Endothelial cell of umbilical vein (primary cell): ENCODE measurements at regions not wholly inside any gene's neighbourhood (a gene's known extent, or its start where the extent isn't known, plus 50 kb on each side); places are given as distances from the start of the nearest gene placed in this dataset.

Source experiments
- BruUV-seq: library from RNA; stranded (reverse); fragments of 400-500 nt; replicated peaks from 2 replicates; lab custom pipeline; 2021; lab: Mats Ljungman, UMichigan
- CTCF ChIA-PET: fragments of 300-600, 350-600 bp; sonication (Branson Sonifier 250); formaldehyde crosslinking; loops from one replicate; lab custom pipeline; 2021; ENCODE audit warnings: antibody characterized with exemption, inconsistent platforms; lab: Charles Lee
- POLR2A ChIA-PET: fragments of 300-600, 350-600 bp; sonication (Branson Sonifier 250); formaldehyde crosslinking; loops from one replicate; lab custom pipeline; 2021; ENCODE audit warnings: antibody characterized with exemption, inconsistent platforms; lab: Charles Lee
- DNase-seq: peaks from one replicate; pipeline ENCODE4 v3.0.0-alpha.2; 2011; ENCODE audit warnings: low read depth, low spot score
- FAIRE-seq: peaks from 2 replicates; lab custom pipeline; 2011; peaks lifted over from hg19 to GRCh38; lab: Jason Lieb, UNC
- H2AFZ ChIP-seq: 2 replicates; pipeline ENCODE4 v1.6.0; 2012; ENCODE audit warnings: low read depth, low read length, control low read depth, inconsistent platforms
- H3K27ac ChIP-seq: 2 replicates; pipeline ENCODE4 v1.5.1; 2011; ENCODE audit warnings: low read depth, mild to moderate bottlenecking, control low read depth, low read length, moderate library complexity; ENCODE audit not compliant: insufficient read depth
- H3K27me3 ChIP-seq, 2 experiments: 2 replicates each; pipeline versions ENCODE4 v1.6.0 to v1.6.1; 2011; ENCODE audit warnings: low read length in 2 of 2, mixed read lengths in 1 of 2; ENCODE audit not compliant: control insufficient read depth in 2 of 2, insufficient read depth in 2 of 2
- H3K36me3 ChIP-seq, 2 experiments: 2 replicates in 1 of 2; 3 replicates in 1 of 2; pipeline ENCODE4 v1.5.1; 2011; ENCODE audit warnings: low read length in 2 of 2, mild to moderate bottlenecking in 1 of 2, moderate library complexity in 1 of 2; ENCODE audit not compliant: control insufficient read depth in 2 of 2, insufficient read depth in 2 of 2; ENCODE audit errors: extremely low read depth in 1 of 2
- H3K4me1 ChIP-seq: 3 replicates; pipeline ENCODE4 v1.5.1; 2011; ENCODE audit warnings: mild to moderate bottlenecking, low read length; ENCODE audit not compliant: control insufficient read depth, insufficient read depth; ENCODE audit errors: extremely low read depth
- H3K4me2 ChIP-seq: 2 replicates; pipeline ENCODE4 v1.6.1; 2011; ENCODE audit warnings: low read length, control low read depth, mixed read lengths; ENCODE audit not compliant: insufficient read depth
- H3K4me3 ChIP-seq, 3 experiments: fragments of 200-600 bp in 1 of 3; sonication (generic), shearing (Covaris generic) in 1 of 3; replicated peaks in 1 of 3; 2 replicates each; pipeline ENCODE4 v1.5.1; 2011 to 2016; ENCODE audit warnings: control low read depth in 3 of 3, low read length in 3 of 3, mild to moderate bottlenecking in 2 of 3, inconsistent platforms in 1 of 3, low read depth in 1 of 3, moderate library complexity in 1 of 3; ENCODE audit not compliant: insufficient read depth in 1 of 3
- H3K79me2 ChIP-seq: 2 replicates; pipeline ENCODE4 v1.6.0; 2012; ENCODE audit warnings: low read length, inconsistent platforms; ENCODE audit not compliant: control insufficient read depth, insufficient read depth
- H3K9ac ChIP-seq: replicated peaks from 2 replicates; pipeline ENCODE3; 2011; ENCODE audit warnings: low read length, control low read depth; ENCODE audit not compliant: insufficient read depth; ENCODE audit errors: extremely low read depth
- H3K9me1 ChIP-seq: replicated peaks from 3 replicates; pipeline ENCODE4 v1.6.0; 2011; ENCODE audit warnings: mild to moderate bottlenecking, low read length; ENCODE audit not compliant: control insufficient read depth, insufficient read depth; ENCODE audit errors: extremely low read depth
- H3K9me3 ChIP-seq: replicated peaks from 2 replicates; pipeline ENCODE4 v1.5.1; 2012; ENCODE audit warnings: low read length, inconsistent platforms; ENCODE audit not compliant: control insufficient read depth, insufficient read depth
- H4K20me1 ChIP-seq: replicated peaks from 2 replicates; pipeline ENCODE3; 2011; ENCODE audit warnings: mild to moderate bottlenecking, low read length; ENCODE audit not compliant: control insufficient read depth, insufficient read depth; ENCODE audit errors: extremely low read depth
- CTCF ChIP-seq, 2 donors: IDR thresholded peaks; 1 replicate in 1 of 2; 2 replicates in 1 of 2; pipeline ENCODE4 v1.5.1; 2011; ENCODE audit warnings: low read length in 2 of 2, mild to moderate bottlenecking in 2 of 2, moderate library complexity in 2 of 2, control low read depth in 1 of 2, inconsistent platforms in 1 of 2, low read depth in 1 of 2; ENCODE audit not compliant: insufficient read depth in 1 of 2; ENCODE audit errors: extremely low read depth in 1 of 2
- EZH2 ChIP-seq: IDR thresholded peaks from 2 replicates; pipeline ENCODE4 v1.6.1; 2012; ENCODE audit warnings: borderline replicate concordance, low read depth, mild to moderate bottlenecking, moderate library complexity, low read length, inconsistent platforms; ENCODE audit not compliant: severe bottlenecking
- FOS ChIP-seq: IDR thresholded peaks from 2 replicates; pipeline ENCODE4 v1.6.1; 2011; ENCODE audit warnings: mild to moderate bottlenecking, low read length, moderate library complexity, borderline replicate concordance; ENCODE audit not compliant: insufficient read depth
- GATA2 ChIP-seq: IDR thresholded peaks from 2 replicates; pipeline ENCODE4 v1.7.0; 2011; ENCODE audit warnings: low read depth, mild to moderate bottlenecking, moderate library complexity, mixed read lengths, low read length; ENCODE audit not compliant: insufficient read length, insufficient read depth
- MYC ChIP-seq: IDR thresholded peaks from one replicate; pipeline ENCODE4 v1.6.1; 2011; ENCODE audit warnings: mild to moderate bottlenecking, low read depth, low read length
- POLR2AphosphoS5 ChIP-seq: IDR thresholded peaks from 2 replicates; pipeline ENCODE4 v1.6.1; 2012; ENCODE audit warnings: low read depth, mild to moderate bottlenecking, control low read depth, low read length, moderate library complexity; ENCODE audit not compliant: insufficient read depth
- dilution Hi-C: fragments of 300-500 bp; cut with MboI; formaldehyde crosslinking; loops from one replicate; pipeline ENCODE4 v1.15.0; 2019; ENCODE audit warnings: low sequenced_read_pairs; ENCODE audit not compliant: extremely low pct_ligation_motif_present
- intact Hi-C: fragments of 100-400 bp; cut with micrococcal nuclease; formaldehyde crosslinking; loops from one replicate; pipeline ENCODE4 v1.10.0; 2022

- Histone ChIP-seq H3K27ac (no peak overlapping the region), H3K4me1 (no peaks in the 10 kb centered on the region), H3K79me2 (no peaks in the 10 kb centered on the region), H4K20me1 (no peaks in the 10 kb centered on the region), H3K36me3 (no peaks in the 10 kb centered on the region), H3K4me2 (no peak overlapping the region), H3K9me1 (no peaks in the 10 kb centered on the region), H3K9me3 (no peaks in the 10 kb centered on the region), H3K9ac (no peak overlapping the region), H3K27me3 (no peaks in the 10 kb centered on the region), H2AFZ (no peak overlapping the region), H3K4me3 (no peak overlapping the region)
- no TSS peak for BruUV-seq
- dilution Hi-C loops (no loop called here), intact Hi-C loops (no loop called here)
- no peak for TF ChIP-seq MYC
- no peak for TF ChIP-seq GATA2
- no peak for TF ChIP-seq CTCF (IDR thresholded peaks at IDR 0.05; ENCODE audit: extremely low read depth in 1 of 2, insufficient read depth in 1 of 2, low read depth in 1 of 2, low read length in 2 of 2)
- no peak for TF ChIP-seq POLR2AphosphoS5
- FAIRE-seq (no peak), DNase-seq (no peak)
- ChIA-PET POLR2A (no interaction called here), CTCF (no interaction called here)
Measured at GRCh38 chr12:61848893-61849292, 411.3 kb upstream of the USP15 start.

- no TSS peak for BruUV-seq
- DNase-seq (no peak), FAIRE-seq (no peak)
- ChIA-PET POLR2A (no interaction called here), CTCF (no interaction called here)
- no peaks in the 10 kb centered on the region for H3K9me1 ChIP-seq
- H3K27ac ChIP-seq, result no peak overlapping the region
- no peaks in the 10 kb centered on the region for H3K4me1 ChIP-seq
- H3K4me3 ChIP-seq, result no peak overlapping the region
- intact Hi-C loops, result no loop called here
- TF ChIP-seq EZH2 (no peak), GATA2 (no peak), FOS (no peak), CTCF (IDR thresholded peaks at IDR 0.05; ENCODE audit: extremely low read depth in 1 of 2, insufficient read depth in 1 of 2, low read depth in 1 of 2, low read length in 2 of 2) (no peak)
- H3K9me3 ChIP-seq, result peaks cover 2% of the 10 kb centered on the region
- no peak overlapping the region for H3K4me2 ChIP-seq
- H3K9ac ChIP-seq, result no peak overlapping the region
- dilution Hi-C loops, result no loop called here
- H4K20me1 ChIP-seq, result no peaks in the 10 kb centered on the region
- no peaks in the 10 kb centered on the region for H3K36me3 ChIP-seq
- no peaks in the 10 kb centered on the region for H3K79me2 ChIP-seq
- H3K27me3 ChIP-seq, result no peaks in the 10 kb centered on the region
- H2AFZ ChIP-seq, result no peak overlapping the region
Measured at GRCh38 chr12:61853945-61854344, 406.3 kb upstream of the USP15 start.
